Left lobe of liver (tissue), 2 donors: ENCODE measurements at regions not wholly inside any gene's neighbourhood (a gene's known extent, or its start where the extent isn't known, plus 50 kb on each side); places are given as distances from the start of the nearest gene placed in this dataset.
"Not testable (repeated sequence)": the region's sequence is repeated elsewhere in the genome, so short reads cannot be mapped to it uniquely, and the experiment has no call there.

Experiments
- ATAC-seq: fragments of 200-7000 bp; cut with Tn5 transposase; one replicate; pipeline ENCODE4 v1.9.1; 2020; ENCODE audit warnings: mild to moderate bottlenecking, moderate library complexity
- DNase-seq: peaks from one replicate; pipeline ENCODE4 v3.0.0-alpha.2; 2020; ENCODE audit warnings: low spot score
- donor health status: DM: no; HTN: no; CAD: no; lungs with moderate emphysema.
- donor health status: DM: no; HTN: yes; CAD: no.

- DNase-seq, ATAC-seq: not testable (repeated sequence)
These were observed 318.4 kb downstream of the ZFHX3 start for GRCh38 chr16:72729552-72729951.

- DNase-seq (no peak), ATAC-seq (no peak)
These were observed 319.4 kb downstream of the ZFHX3 start for GRCh38 chr16:72728516-72728915.

GRCh38 chr16:72727565-72727964 lies 320.4 kb downstream of the ZFHX3 start:
- DNase-seq = no peak
- ATAC-seq = no peak

- ATAC-seq = no peak
- DNase-seq = no peak
These were observed 322.3 kb downstream of the ZFHX3 start for GRCh38 chr16:72725643-72726042.

GRCh38 chr16:72723781-72724180 lies 324.1 kb downstream of the ZFHX3 start:
- no peak for ATAC-seq

GRCh38 chr16:72722552-72722951 lies 325.4 kb downstream of the ZFHX3 start:
- DNase-seq (no peak), ATAC-seq (no peak)

More at GRCh38 chr16:72723781-72724180, 324.1 kb downstream of the ZFHX3 start:
- DNase-seq = no peak

GRCh38 chr16:72721981-72722380 lies 325.9 kb downstream of the ZFHX3 start:
- ATAC-seq (no peak), DNase-seq (no peak)

- no peak for ATAC-seq
- no peak for DNase-seq
These were observed 332.7 kb downstream of the ZFHX3 start for GRCh38 chr16:72715267-72715666.

- no peak for ATAC-seq
- no peak for DNase-seq
These were observed 336.1 kb downstream of the ZFHX3 start for GRCh38 chr16:72711823-72712222.

GRCh38 chr16:72705801-72706200 lies 342.1 kb downstream of the ZFHX3 start:
- ATAC-seq = no peak
- no peak for DNase-seq

GRCh38 chr16:72704746-72705372 lies 343.1 kb downstream of the ZFHX3 start:
- DNase-seq (no peak), ATAC-seq (no peak)

- ATAC-seq (no peak), DNase-seq (no peak)
These were observed 358.1 kb downstream of the ZFHX3 start for GRCh38 chr16:72689851-72690250.

GRCh38 chr16:72680732-72681131 lies 367.2 kb downstream of the ZFHX3 start:
- no peak for DNase-seq
- no peak for ATAC-seq

GRCh38 chr16:72679856-72680255 lies 368.1 kb downstream of the ZFHX3 start:
- no peak for ATAC-seq
- no peak for DNase-seq

GRCh38 chr16:72677662-72678447 lies 370.1 kb downstream of the ZFHX3 start:
- DNase-seq = no peak
- no peak for ATAC-seq

- DNase-seq (no peak), ATAC-seq (no peak)
These were observed 374.8 kb downstream of the ZFHX3 start for GRCh38 chr16:72673118-72673517.

- no peak for DNase-seq
- no peak for ATAC-seq
These were observed 381.7 kb downstream of the ZFHX3 start for GRCh38 chr16:72666267-72666666.

- DNase-seq = no peak
- no peak for ATAC-seq
These were observed 382.2 kb downstream of the ZFHX3 start for GRCh38 chr16:72665701-72666100.

GRCh38 chr16:72664509-72665408 lies 383.2 kb downstream of the ZFHX3 start:
- DNase-seq = peak; percentile 96
- ATAC-seq = peak; percentile 100

GRCh38 chr16:72664056-72664508 lies 383.8 kb downstream of the ZFHX3 start:
- no peak for ATAC-seq
- DNase-seq = no peak
